ENCODE measurements at regions not wholly inside any gene's neighbourhood (a gene's known extent, or its start where the extent isn't known, plus 50 kb on each side); places are given as distances from the start of the nearest gene placed in this dataset.

DNA sequence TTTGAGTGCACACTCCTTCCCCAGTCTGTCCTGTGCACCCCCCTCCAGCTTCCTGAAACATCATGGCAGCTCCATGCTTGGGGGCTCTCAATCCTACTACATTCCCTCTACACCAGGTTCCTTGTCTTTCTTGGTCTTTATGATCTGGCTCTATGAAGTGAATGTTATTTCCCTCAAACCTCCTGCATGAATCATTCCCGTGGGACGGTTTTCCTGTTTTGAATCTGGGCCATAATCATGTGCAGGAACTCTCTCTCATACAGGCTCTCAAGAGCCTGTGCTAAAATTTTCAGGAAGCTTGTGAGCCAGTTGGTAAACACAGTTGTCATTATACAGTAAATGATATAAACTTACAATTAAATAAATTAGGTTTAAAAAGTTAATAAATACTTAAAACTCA is 89.8 kb upstream of the KCNE2 start:
- intact Hi-C loops (cut with DNase I): no loop called here
- Histone ChIP-seq H3K4me1 (no peaks in the 10 kb centered on the region), H3K36me3 (no peaks in the 10 kb centered on the region), H3K4me3 (no peak overlapping the region), H3K27me3 (ENCODE audit: low read depth) (no peaks in the 10 kb centered on the region), H3K9me3 (no peaks in the 10 kb centered on the region), H3K27ac (no peak overlapping the region)
- TF ChIP-seq, protein P1, sequence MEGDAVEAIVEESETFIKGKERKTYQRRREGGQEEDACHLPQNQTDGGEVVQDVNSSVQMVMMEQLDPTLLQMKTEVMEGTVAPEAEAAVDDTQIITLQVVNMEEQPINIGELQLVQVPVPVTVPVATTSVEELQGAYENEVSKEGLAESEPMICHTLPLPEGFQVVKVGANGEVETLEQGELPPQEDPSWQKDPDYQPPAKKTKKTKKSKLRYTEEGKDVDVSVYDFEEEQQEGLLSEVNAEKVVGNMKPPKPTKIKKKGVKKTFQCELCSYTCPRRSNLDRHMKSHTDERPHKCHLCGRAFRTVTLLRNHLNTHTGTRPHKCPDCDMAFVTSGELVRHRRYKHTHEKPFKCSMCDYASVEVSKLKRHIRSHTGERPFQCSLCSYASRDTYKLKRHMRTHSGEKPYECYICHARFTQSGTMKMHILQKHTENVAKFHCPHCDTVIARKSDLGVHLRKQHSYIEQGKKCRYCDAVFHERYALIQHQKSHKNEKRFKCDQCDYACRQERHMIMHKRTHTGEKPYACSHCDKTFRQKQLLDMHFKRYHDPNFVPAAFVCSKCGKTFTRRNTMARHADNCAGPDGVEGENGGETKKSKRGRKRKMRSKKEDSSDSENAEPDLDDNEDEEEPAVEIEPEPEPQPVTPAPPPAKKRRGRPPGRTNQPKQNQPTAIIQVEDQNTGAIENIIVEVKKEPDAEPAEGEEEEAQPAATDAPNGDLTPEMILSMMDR (IDR thresholded peaks at IDR 0.05): no peak
- ATAC-seq (no peak), DNase-seq (no peak)

DNA sequence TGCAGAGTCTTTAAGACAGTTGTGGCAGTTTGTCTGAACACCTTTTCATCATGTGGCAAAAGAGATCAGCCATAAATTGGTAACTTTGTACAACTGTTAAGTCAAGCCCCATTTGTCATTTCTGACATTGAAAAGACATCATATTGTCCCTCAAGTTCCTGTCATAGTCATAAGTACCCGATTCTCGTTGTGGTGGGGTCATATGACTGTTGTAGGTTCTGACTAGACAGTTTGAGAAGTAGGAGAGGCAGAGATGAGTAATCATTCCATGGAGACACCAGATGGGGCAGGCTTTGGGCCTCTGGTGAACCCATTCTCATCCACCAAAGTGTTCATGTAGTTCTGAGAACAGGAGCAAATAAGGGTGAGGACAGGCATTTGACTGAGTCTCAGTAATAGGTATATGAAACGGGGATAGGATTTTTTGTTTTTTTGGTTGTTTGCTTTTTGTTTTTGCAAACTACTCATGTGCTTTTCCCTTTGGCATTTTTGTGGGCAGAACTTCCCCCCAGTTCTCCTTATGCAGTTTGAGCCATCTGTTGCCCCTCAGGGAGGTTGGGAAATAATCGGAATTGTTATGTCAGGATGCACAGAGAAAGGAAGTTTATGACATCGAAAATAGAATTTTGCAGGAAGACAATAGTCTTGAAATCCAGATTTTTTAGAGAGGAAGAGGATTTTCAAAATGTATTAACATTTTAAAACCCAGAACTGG is 86.9 kb upstream of the KCNE2 start:
- Histone ChIP-seq H3K27me3 (ENCODE audit: low read depth) (no peaks in the 10 kb centered on the region), H3K4me1 (no peaks in the 10 kb centered on the region), H3K9me3 (no peaks in the 10 kb centered on the region), H3K36me3 (no peaks in the 10 kb centered on the region), H3K4me3 (no peak overlapping the region), H3K27ac (no peak overlapping the region)
- ATAC-seq: no peak
- no peak for DNase-seq
- TF ChIP-seq, protein P1 (IDR thresholded peaks at IDR 0.05): no peak
- intact Hi-C loops (cut with DNase I): no loop called here

DNA sequence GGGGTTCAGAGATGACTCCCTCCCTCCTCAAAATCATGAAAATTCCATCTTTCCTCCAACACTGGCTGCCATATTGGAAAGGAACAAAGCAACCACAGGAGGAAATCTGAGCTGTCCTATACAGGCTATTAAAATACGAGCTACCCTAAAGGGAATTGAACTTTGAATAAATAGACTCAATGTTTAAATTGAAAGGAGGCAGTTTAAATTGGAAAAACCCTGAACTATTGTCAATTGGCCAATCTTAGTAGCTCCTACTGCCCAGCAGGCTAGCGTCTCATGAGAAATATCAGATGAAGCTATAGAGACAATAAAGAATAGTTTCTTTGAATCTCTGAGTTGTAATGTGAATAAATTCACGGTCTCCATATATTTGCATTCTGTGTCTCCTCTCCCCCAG is 85.4 kb upstream of the KCNE2 start:
- Histone ChIP-seq H3K27ac (no peak overlapping the region), H3K36me3 (no peaks in the 10 kb centered on the region), H3K27me3 (ENCODE audit: low read depth) (no peaks in the 10 kb centered on the region), H3K4me3 (no peak overlapping the region), H3K4me1 (no peaks in the 10 kb centered on the region), H3K9me3 (no peaks in the 10 kb centered on the region)
- TF ChIP-seq, protein P1 (IDR thresholded peaks at IDR 0.05): no peak
- ATAC-seq (no peak), DNase-seq (no peak)
- intact Hi-C loops (cut with DNase I): no loop called here

DNA sequence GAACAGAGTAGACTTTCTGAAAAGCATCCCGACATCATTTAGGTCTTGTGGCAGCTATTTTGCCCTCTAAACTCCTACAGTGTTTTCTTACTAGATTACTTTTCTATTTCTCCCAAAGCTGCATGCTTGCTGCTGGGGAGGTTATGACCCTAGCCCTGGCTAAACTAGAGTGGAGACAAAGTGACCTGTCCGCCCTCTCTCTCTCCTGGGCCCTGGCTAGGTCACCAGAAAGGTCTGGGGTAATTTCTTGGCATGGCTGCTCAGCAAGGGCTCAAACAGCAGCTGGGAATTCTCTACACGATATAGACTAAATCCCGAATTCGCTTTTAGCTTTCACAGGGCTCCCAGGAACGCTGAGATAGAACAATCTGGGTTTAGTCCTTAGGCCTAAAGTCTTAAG is 84.5 kb upstream of the KCNE2 start:
- ATAC-seq: no peak
- no peak overlapping the region for H3K4me3 ChIP-seq
- H3K27me3 ChIP-seq (ENCODE audit: low read depth): no peaks in the 10 kb centered on the region
- H3K27ac ChIP-seq: no peak overlapping the region
- TF ChIP-seq, protein P1 (IDR thresholded peaks at IDR 0.05): no peak
- intact Hi-C loops (cut with DNase I): no loop called here
- H3K36me3 ChIP-seq: no peaks in the 10 kb centered on the region
- DNase-seq: no peak
- no peaks in the 10 kb centered on the region for H3K9me3 ChIP-seq
- H3K4me1 ChIP-seq: no peaks in the 10 kb centered on the region

DNA sequence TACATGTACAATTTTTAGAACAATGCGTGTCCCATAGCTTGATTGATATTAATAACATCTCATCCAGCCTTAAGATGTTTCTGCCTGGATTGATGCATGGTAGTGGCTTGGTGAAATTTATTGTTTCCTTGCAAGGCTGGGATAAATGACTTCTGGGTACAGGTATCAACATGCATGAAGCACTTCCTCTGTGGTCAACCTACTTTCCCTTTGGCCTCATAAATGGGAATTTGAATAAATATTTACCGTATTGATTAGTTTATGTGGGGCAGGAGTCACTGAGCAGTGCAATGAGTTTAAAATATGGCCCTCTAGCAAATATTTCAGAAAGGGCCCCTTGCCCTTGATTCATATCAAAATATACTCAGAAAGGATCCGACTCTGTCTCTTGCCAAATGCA is 83.9 kb upstream of the KCNE2 start:
- DNase-seq (no peak), ATAC-seq (no peak)
- Histone ChIP-seq H3K9me3 (no peaks in the 10 kb centered on the region), H3K4me3 (no peak overlapping the region), H3K4me1 (no peaks in the 10 kb centered on the region), H3K27me3 (ENCODE audit: low read depth) (no peaks in the 10 kb centered on the region), H3K27ac (no peak overlapping the region), H3K36me3 (no peaks in the 10 kb centered on the region)
- TF ChIP-seq, protein P1 (IDR thresholded peaks at IDR 0.05): no peak
- intact Hi-C loops (cut with DNase I): no loop called here

Data from lower lobe of right lung (tissue), 2 donors.